ENCODE measurements at regions not wholly inside any gene's neighbourhood (a gene's known extent, or its start where the extent isn't known, plus 50 kb on each side); places are given as distances from the start of the nearest gene placed in this dataset.

DNA sequence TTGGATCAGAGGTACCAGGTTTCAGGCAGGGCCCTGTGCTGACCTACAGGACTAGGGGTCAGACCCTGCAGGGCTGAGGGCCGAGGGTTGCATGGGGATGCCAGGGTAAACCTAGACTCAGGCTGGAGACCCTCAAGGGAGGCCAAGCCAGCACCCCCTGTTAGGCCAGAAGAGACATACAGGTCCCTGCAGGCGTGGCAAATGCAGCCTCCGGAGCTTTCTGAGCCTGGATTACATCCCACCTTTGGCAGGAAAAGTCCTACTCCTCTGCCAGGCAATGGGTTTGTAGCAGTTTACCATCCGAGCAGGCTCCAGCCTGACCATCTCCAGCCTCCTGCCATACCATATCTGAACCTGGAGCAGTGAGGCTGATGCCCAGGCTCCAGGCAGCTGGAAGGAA, 425.3 kb downstream of the NPHP4 start:
- H3F3A ChIP-seq (ENCODE audit: control insufficient read depth, insufficient read depth), result no peaks in the 10 kb centered on the region
- no peaks in the 10 kb centered on the region; the same call in 1 of the 2 replicates for H3K27me3 ChIP-seq (ENCODE audit: control insufficient read depth, low read length)
- H4K20me1 ChIP-seq (ENCODE audit: control insufficient read depth, insufficient read depth, low read depth, low read length), result no peaks in the 10 kb centered on the region
- H3K9me3 ChIP-seq (ENCODE audit: control insufficient read depth, insufficient read depth, low read length), result no peaks in the 10 kb centered on the region
- no peaks in the 10 kb centered on the region for H3K79me2 ChIP-seq (ENCODE audit: control insufficient read depth, low read length)
- H3K4me2 ChIP-seq (ENCODE audit: low read length), result no peak overlapping the region
- no peak overlapping the region for H3K4me3 ChIP-seq (ENCODE audit: low read length)
- no peaks in the 10 kb centered on the region for H3K36me3 ChIP-seq (ENCODE audit: control insufficient read depth, low read length)
- no peaks in the 10 kb centered on the region for H3K4me1 ChIP-seq (ENCODE audit: control insufficient read depth, low read length)
- TF ChIP-seq EZH2phosphoT487 (IDR thresholded peaks at IDR 0.05; ENCODE audit: borderline replicate concordance, low read length), result no peak
- TF ChIP-seq, protein P1, sequence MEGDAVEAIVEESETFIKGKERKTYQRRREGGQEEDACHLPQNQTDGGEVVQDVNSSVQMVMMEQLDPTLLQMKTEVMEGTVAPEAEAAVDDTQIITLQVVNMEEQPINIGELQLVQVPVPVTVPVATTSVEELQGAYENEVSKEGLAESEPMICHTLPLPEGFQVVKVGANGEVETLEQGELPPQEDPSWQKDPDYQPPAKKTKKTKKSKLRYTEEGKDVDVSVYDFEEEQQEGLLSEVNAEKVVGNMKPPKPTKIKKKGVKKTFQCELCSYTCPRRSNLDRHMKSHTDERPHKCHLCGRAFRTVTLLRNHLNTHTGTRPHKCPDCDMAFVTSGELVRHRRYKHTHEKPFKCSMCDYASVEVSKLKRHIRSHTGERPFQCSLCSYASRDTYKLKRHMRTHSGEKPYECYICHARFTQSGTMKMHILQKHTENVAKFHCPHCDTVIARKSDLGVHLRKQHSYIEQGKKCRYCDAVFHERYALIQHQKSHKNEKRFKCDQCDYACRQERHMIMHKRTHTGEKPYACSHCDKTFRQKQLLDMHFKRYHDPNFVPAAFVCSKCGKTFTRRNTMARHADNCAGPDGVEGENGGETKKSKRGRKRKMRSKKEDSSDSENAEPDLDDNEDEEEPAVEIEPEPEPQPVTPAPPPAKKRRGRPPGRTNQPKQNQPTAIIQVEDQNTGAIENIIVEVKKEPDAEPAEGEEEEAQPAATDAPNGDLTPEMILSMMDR (IDR thresholded peaks at IDR 0.05; ENCODE audit: low read depth, low read length, poor library complexity, severe bottlenecking), result no peak
- H3K27ac ChIP-seq (ENCODE audit: low read depth, low read length), result no peak overlapping the region
- H3K9me2 ChIP-seq (replicated peaks; ENCODE audit: control insufficient read depth, low read length), result no peaks in the 10 kb centered on the region

DNA sequence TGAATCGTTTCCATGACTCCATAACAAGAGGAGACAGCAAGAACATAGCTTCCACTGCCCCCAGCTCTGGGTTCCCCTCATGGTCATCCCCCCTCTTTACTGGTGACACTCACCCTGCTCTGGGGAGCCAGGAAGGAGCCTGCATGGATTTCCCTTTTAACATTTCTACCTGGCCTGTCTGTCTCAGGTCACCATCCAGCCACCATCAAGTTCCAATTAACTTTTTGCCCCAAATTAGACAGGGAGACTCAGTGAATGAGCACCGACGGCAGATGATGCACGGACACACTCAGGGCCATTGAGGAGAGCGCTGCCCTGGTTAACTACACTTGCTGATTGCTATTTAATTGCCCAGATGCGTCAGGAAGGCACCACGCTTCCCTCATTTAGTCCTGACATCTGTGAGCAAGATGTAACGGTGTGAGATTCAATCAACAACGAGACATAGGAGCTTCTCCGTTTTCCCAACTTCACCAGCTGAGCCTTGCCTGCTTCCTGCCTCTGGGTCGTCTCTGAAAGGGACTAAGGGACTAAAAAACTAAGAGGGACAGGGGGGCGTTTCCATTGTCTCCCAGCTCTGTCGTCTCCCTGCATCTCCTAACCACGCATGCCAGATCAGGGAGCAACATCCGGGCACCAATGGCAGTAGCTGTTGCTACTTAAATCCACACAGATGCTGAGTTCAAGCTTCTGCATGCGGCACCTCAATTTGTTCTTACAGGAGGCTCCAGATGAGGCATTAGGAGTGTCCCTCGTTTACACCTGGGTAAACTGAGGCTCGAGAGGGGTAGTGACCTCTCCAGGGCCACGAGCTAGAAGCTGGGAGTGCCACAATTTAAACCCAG, 426.7 kb downstream of the NPHP4 start:
- H3K79me2 ChIP-seq (ENCODE audit: control insufficient read depth, low read length), result no peaks in the 10 kb centered on the region
- H3K4me3 ChIP-seq (ENCODE audit: low read length), result no peak overlapping the region
- no peaks in the 10 kb centered on the region for H3F3A ChIP-seq (ENCODE audit: control insufficient read depth, insufficient read depth)
- H3K27me3 ChIP-seq (ENCODE audit: control insufficient read depth, low read length), result no peaks in the 10 kb centered on the region; the same call in 1 of the 2 replicates
- TF ChIP-seq EZH2phosphoT487 (IDR thresholded peaks at IDR 0.05; ENCODE audit: borderline replicate concordance, low read length), result no peak
- TF ChIP-seq, protein P1 (IDR thresholded peaks at IDR 0.05; ENCODE audit: low read depth, low read length, poor library complexity, severe bottlenecking), result no peak
- no peaks in the 10 kb centered on the region for H3K9me3 ChIP-seq (ENCODE audit: control insufficient read depth, insufficient read depth, low read length)
- no peak overlapping the region for H3K27ac ChIP-seq (ENCODE audit: low read depth, low read length)
- no peaks in the 10 kb centered on the region for H3K36me3 ChIP-seq (ENCODE audit: control insufficient read depth, low read length)
- H3K9me2 ChIP-seq (replicated peaks; ENCODE audit: control insufficient read depth, low read length), result no peaks in the 10 kb centered on the region
- H3K4me1 ChIP-seq (ENCODE audit: control insufficient read depth, low read length), result no peaks in the 10 kb centered on the region
- no peak overlapping the region for H3K4me2 ChIP-seq (ENCODE audit: low read length)
- H4K20me1 ChIP-seq (ENCODE audit: control insufficient read depth, insufficient read depth, low read depth, low read length), result no peaks in the 10 kb centered on the region

DNA sequence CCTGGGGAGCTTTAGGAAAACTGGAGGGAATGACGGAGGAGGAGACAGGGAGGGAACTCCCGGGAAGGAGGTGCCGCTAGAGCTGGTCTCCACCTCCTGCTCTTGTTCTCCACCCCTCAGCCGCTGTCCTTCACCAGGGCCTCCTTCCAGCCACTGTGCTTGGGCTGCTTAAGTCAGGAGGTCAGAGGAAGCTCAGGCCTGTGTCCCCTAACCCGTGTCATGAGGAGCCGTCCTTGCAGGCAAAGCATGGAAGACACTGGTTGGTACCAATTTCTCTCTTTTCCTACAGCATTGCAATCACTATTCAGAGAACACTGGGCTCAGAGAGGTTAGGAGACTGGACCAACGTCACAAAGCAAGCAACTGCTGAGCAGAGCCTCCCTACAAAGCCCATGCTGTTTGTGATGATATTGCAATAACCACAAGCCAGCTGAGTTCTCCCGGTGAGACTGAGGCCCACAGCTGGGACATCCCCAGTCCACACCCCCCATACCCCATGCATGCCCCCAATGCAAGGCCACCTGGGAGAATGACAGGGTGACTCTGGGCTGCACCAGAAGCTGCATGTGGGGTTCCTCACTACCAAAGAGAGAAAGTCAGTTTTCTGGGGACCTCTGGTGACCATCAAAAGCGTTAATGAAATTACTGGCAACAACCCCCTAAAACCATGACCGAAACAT, 427.5 kb downstream of the NPHP4 start:
- Histone ChIP-seq H3K79me2 (ENCODE audit: control insufficient read depth, low read length) (no peaks in the 10 kb centered on the region), H3K4me1 (ENCODE audit: control insufficient read depth, low read length) (no peaks in the 10 kb centered on the region), H3K36me3 (ENCODE audit: control insufficient read depth, low read length) (no peaks in the 10 kb centered on the region), H3F3A (ENCODE audit: control insufficient read depth, insufficient read depth) (no peaks in the 10 kb centered on the region), H3K27me3 (ENCODE audit: control insufficient read depth, low read length) (no peaks in the 10 kb centered on the region), H3K4me2 (ENCODE audit: low read length) (no peak overlapping the region), H3K4me3 (ENCODE audit: low read length) (no peak overlapping the region), H3K9me3 (ENCODE audit: control insufficient read depth, insufficient read depth, low read length) (no peaks in the 10 kb centered on the region), H4K20me1 (ENCODE audit: control insufficient read depth, insufficient read depth, low read depth, low read length) (no peaks in the 10 kb centered on the region), H3K9me2 (replicated peaks; ENCODE audit: control insufficient read depth, low read length) (no peaks in the 10 kb centered on the region), H3K27ac (ENCODE audit: low read depth, low read length) (no peak overlapping the region)
- TF ChIP-seq, protein P1 (IDR thresholded peaks at IDR 0.05; ENCODE audit: low read depth, low read length, poor library complexity, severe bottlenecking), result no peak
- no peak for TF ChIP-seq EZH2phosphoT487 (IDR thresholded peaks at IDR 0.05; ENCODE audit: borderline replicate concordance, low read length)

Measured in DOHH2 (cell line).